ENCODE measurements at regions not wholly inside any gene's neighbourhood (a gene's known extent, or its start where the extent isn't known, plus 50 kb on each side); places are given as distances from the start of the nearest gene placed in this dataset.

- TF ChIP-seq JUND (IDR thresholded peaks at IDR 0.05; ENCODE audit: low read depth): no peak
- DNase-seq (ENCODE audit: low read depth in 1 of 2, low spot score in 1 of 2): no peak
- in situ Hi-C loops (cut with HindIII; ENCODE audit: low pct_unique_long_range_greater_than_20kb, low sequenced_read_pairs): no loop called here
Observed at GRCh38 chr3:26763723-26764122, 141.2 kb downstream of the LRRC3B start.

- no peak for DNase-seq (ENCODE audit: low read depth in 1 of 2, low spot score in 1 of 2)
- no peak for TF ChIP-seq JUND (IDR thresholded peaks at IDR 0.05; ENCODE audit: low read depth)
- in situ Hi-C loops (cut with HindIII; ENCODE audit: low pct_unique_long_range_greater_than_20kb, low sequenced_read_pairs): no loop called here
Observed at GRCh38 chr3:26766031-26766430, 143.5 kb downstream of the LRRC3B start.

DNA sequence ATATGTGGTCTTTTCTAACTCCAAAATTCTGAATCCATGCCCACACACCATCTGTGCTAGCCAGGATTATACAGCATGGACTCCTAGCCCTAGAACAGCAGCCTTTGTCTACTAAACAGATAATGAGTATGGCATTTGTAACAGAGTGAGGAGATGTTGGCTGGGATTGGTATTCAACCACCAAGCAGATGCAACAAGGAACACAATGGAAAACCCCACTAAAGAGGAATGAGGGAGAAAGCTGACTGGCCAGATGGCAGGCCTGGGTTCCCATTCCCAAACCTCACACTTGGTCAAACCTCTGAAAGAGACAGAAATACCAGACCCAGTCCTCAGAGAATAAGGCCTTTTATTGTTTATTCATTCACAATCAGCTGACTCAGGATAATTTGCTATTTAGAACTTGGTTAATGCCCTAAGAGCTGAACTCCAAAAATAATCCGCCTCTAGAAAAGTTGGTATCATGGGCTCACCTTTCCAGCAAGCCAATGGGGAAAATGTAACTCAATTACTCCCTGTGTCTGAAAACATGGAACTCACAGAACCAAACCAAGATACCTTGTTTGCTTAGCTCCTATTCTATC lies 145.6 kb downstream of the LRRC3B start:
- TF ChIP-seq JUND (IDR thresholded peaks at IDR 0.05; ENCODE audit: low read depth): no peak
- in situ Hi-C loops (cut with HindIII; ENCODE audit: low pct_unique_long_range_greater_than_20kb, low sequenced_read_pairs): no loop called here
- DNase-seq (ENCODE audit: low read depth in 1 of 2, low spot score in 1 of 2): no peak

- DNase-seq (ENCODE audit: low read depth in 1 of 2, low spot score in 1 of 2): no peak
- TF ChIP-seq JUND (IDR thresholded peaks at IDR 0.05; ENCODE audit: low read depth): no peak
- in situ Hi-C loops (cut with HindIII; ENCODE audit: low pct_unique_long_range_greater_than_20kb, low sequenced_read_pairs): no loop called here
Observed at GRCh38 chr3:26799679-26800317, 177.2 kb downstream of the LRRC3B start.

DNA sequence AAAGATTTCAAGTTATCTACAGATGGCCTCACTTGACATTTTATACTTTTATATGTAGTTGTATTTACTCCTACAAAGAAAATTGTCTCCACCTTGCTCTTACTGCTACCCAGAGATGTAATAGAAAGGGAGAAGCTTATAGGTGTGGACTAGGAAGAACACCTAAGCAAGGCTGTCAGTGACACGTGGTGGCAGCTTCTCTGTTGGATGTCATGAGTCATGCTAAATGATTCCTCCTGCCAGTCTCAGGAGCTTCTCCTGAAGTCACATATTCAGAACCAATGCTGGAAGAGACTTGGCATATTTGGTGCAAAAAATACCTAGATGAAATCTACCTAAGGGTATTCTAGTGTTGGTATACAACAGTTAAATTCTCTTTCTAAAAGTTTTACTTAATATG lies 184.7 kb downstream of the LRRC3B start:
- TF ChIP-seq JUND (IDR thresholded peaks at IDR 0.05; ENCODE audit: low read depth): no peak
- DNase-seq (ENCODE audit: low read depth in 1 of 2, low spot score in 1 of 2): no peak
- in situ Hi-C loops (cut with HindIII; ENCODE audit: low pct_unique_long_range_greater_than_20kb, low sequenced_read_pairs): no loop called here

DNA sequence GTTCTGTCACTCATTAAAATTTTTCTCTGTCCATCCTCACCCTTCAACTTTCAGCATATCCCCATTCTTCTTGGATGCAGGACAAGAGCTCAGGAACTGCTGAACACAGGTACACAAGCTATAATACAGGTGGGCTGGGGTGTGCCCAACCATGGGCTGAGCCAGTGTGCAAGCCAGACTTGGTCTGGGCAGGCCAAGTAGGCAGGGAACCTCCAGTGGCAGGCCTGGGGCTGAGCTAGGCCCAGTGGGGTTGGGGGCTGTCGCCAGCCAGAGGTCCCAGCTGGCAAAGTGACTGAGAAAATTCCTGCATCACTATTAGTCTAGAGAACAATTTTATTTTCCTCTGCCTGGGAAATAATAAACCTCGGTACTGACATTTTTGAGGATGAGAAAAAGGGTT lies 202.9 kb downstream of the LRRC3B start:
- TF ChIP-seq JUND (IDR thresholded peaks at IDR 0.05; ENCODE audit: low read depth): no peak
- in situ Hi-C loops (cut with HindIII; ENCODE audit: low pct_unique_long_range_greater_than_20kb, low sequenced_read_pairs): no loop called here
- no peak for DNase-seq (ENCODE audit: low read depth in 1 of 2, low spot score in 1 of 2)

DNA sequence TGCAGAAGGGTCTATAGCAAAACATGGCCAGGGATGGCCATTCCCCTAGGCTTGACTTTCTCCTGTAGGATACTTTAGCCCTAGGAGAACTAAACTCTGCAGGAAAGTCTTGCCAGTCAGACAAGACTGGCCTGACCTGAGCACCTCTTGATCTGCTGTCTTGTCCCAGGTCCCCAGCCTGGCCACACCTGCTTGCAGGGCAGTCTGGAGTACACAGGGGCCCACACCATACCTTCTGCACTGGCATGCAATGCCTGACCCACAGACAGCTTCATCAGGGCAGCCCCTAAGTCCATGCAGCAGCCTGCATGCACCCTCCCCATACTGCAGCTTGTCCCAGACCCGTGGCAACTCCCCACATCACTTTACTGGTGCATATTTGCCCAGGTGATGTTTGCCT lies 204.6 kb downstream of the LRRC3B start:
- no peak for TF ChIP-seq JUND (IDR thresholded peaks at IDR 0.05; ENCODE audit: low read depth)
- DNase-seq (ENCODE audit: low read depth in 1 of 2, low spot score in 1 of 2): no peak
- in situ Hi-C loops (cut with HindIII; ENCODE audit: low pct_unique_long_range_greater_than_20kb, low sequenced_read_pairs): no loop called here

GRCh38 chr3:26838026-26838425 lies 215.5 kb downstream of the LRRC3B start:
- in situ Hi-C loops (cut with HindIII; ENCODE audit: low pct_unique_long_range_greater_than_20kb, low sequenced_read_pairs): no loop called here
- DNase-seq (ENCODE audit: low read depth in 1 of 2, low spot score in 1 of 2): no peak
- no peak for TF ChIP-seq JUND (IDR thresholded peaks at IDR 0.05; ENCODE audit: low read depth)

- in situ Hi-C loops (cut with HindIII; ENCODE audit: low pct_unique_long_range_greater_than_20kb, low sequenced_read_pairs): no loop called here
- no peak for DNase-seq (ENCODE audit: low read depth in 1 of 2, low spot score in 1 of 2)
- TF ChIP-seq JUND (IDR thresholded peaks at IDR 0.05; ENCODE audit: low read depth): no peak
Observed at GRCh38 chr3:26839001-26839400, 216.4 kb downstream of the LRRC3B start.

GRCh38 chr3:26840272-26840870 lies 217.8 kb downstream of the LRRC3B start:
- in situ Hi-C loops (cut with HindIII; ENCODE audit: low pct_unique_long_range_greater_than_20kb, low sequenced_read_pairs): no loop called here
- TF ChIP-seq JUND (IDR thresholded peaks at IDR 0.05; ENCODE audit: low read depth): no peak
- no peak for DNase-seq (ENCODE audit: low read depth in 1 of 2, low spot score in 1 of 2)

GRCh38 chr3:26845194-26845593 lies 222.6 kb downstream of the LRRC3B start:
- in situ Hi-C loops (cut with HindIII; ENCODE audit: low pct_unique_long_range_greater_than_20kb, low sequenced_read_pairs): no loop called here
- no peak for DNase-seq (ENCODE audit: low read depth in 1 of 2, low spot score in 1 of 2)
- TF ChIP-seq JUND (IDR thresholded peaks at IDR 0.05; ENCODE audit: low read depth): no peak

GRCh38 chr3:26847680-26848079 lies 225.1 kb downstream of the LRRC3B start:
- no peak for DNase-seq (ENCODE audit: low read depth in 1 of 2, low spot score in 1 of 2)
- in situ Hi-C loops (cut with HindIII; ENCODE audit: low pct_unique_long_range_greater_than_20kb, low sequenced_read_pairs): no loop called here
- no peak for TF ChIP-seq JUND (IDR thresholded peaks at IDR 0.05; ENCODE audit: low read depth)

DNA sequence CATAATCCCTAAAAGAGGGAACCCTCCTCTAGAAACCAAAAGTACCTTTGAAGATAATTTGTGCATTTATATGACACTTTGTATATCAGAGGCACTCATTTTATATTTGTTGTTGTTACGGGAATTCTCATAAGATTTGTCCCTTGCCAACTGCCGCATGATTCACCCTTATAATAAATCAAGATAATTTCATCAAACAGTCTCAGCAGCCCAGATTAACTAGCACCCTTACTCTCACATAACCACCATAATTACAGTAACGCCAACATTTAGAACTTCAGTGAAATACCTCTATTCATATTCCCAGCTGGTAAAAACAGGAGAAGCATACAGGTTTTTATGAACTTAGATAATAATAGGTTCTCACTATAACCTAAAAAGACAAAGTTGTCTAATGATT lies 271.9 kb downstream of the LRRC3B start:
- TF ChIP-seq JUND (IDR thresholded peaks at IDR 0.05; ENCODE audit: low read depth): no peak
- in situ Hi-C loops (cut with HindIII; ENCODE audit: low pct_unique_long_range_greater_than_20kb, low sequenced_read_pairs): no loop called here
- no peak for DNase-seq (ENCODE audit: low read depth in 1 of 2, low spot score in 1 of 2)

All from T47D (cell line).